Activated T-cell treated with anti-CD3 and anti-CD28 coated beads, Interleukin-2, amount 50 U/mL, for 72 hours (primary cell): ENCODE measurements at regions not wholly inside any gene's neighbourhood (a gene's known extent, or its start where the extent isn't known, plus 50 kb on each side); places are given as distances from the start of the nearest gene placed in this dataset.
"Not testable (repeated sequence)": the region's sequence is repeated elsewhere in the genome, so short reads cannot be mapped to it uniquely, and the experiment has no call there.

ENCODE experiments used
- ATAC-seq, 2 donors: fragments of 150-1000 bp; cut with Tn5 transposase; replicated peaks in 1 of 2; 2 replicates each; pipeline ENCODE4 v1.10.0; 2021; ENCODE audit warnings: moderate library complexity in 2 of 2, mild to moderate bottlenecking in 1 of 2
- DNase-seq, 2 donors: peaks; one replicate each; pipeline ENCODE4 v3.0.0; 2021 to 2022; ENCODE audit warnings: mixed read lengths in 1 of 2
- H3K27ac Mint-ChIP-seq: one replicate; pipeline ENCODE4 v1.8.0; 2022; ENCODE audit warnings: mild to moderate bottlenecking, moderate library complexity, mixed read lengths
- H3K27me3 Mint-ChIP-seq: one replicate; pipeline ENCODE4 v1.8.0; 2022; ENCODE audit warnings: low read depth, mixed read lengths
- H3K36me3 Mint-ChIP-seq, 2 donors: one replicate each; pipeline ENCODE4 v1.8.0; 2022; ENCODE audit warnings: mixed read lengths in 2 of 2, mild to moderate bottlenecking in 1 of 2; ENCODE audit not compliant: insufficient read depth in 2 of 2
- H3K4me1 Mint-ChIP-seq: one replicate; pipeline ENCODE4 v1.8.0; 2022; ENCODE audit warnings: low read depth, mixed read lengths
- H3K4me3 Mint-ChIP-seq, 2 donors: one replicate each; pipeline ENCODE4 v1.8.0; 2022; ENCODE audit warnings: mild to moderate bottlenecking in 2 of 2, mixed read lengths in 2 of 2, moderate library complexity in 2 of 2
- H3K9me3 Mint-ChIP-seq, 2 donors: one replicate each; pipeline ENCODE4 v1.8.0; 2022; ENCODE audit warnings: mixed read lengths in 2 of 2

- ATAC-seq: no peak
- Mint-ChIP-seq H3K4me1 (no peaks in the 10 kb centered on the region), H3K27ac (no peak overlapping the region), H3K36me3 (no peaks in the 10 kb centered on the region), H3K27me3 (peaks cover 6% of the 10 kb centered on the region), H3K9me3 (no peaks in the 10 kb centered on the region), H3K4me3 (no peak overlapping the region)
- DNase-seq: no peak
Observed at GRCh38 chr2:226548732-226549131, 250.9 kb downstream of the IRS1 start.

GRCh38 chr2:226544596-226545210 is 254.9 kb downstream of the IRS1 start:
- Mint-ChIP-seq H3K4me1 (no peaks in the 10 kb centered on the region), H3K4me3 (no peak overlapping the region), H3K9me3 (peaks cover 4 to 5% of the 10 kb centered on the region in 2 donors), H3K36me3 (peaks cover 0 to 2% of the 10 kb centered on the region in 2 donors), H3K27ac (no peak overlapping the region), H3K27me3 (peaks cover 9% of the 10 kb centered on the region)
- ATAC-seq (no peak), DNase-seq (no peak)

- peaks cover 7% of the 10 kb centered on the region for H3K27me3 Mint-ChIP-seq
Observed at GRCh38 chr2:226540204-226540994, 259.2 kb downstream of the IRS1 start.

GRCh38 chr2:226536410-226536809 is 263.2 kb downstream of the IRS1 start:
- Mint-ChIP-seq H3K27me3 (peaks cover under 1% of the 10 kb centered on the region), H3K9me3 (no peaks in the 10 kb centered on the region), H3K4me1 (no peaks in the 10 kb centered on the region), H3K4me3 (no peak overlapping the region), H3K27ac (no peak overlapping the region), H3K36me3 (no peaks in the 10 kb centered on the region)
- DNase-seq (no peak), ATAC-seq (no peak)

More at GRCh38 chr2:226540204-226540994, 259.2 kb downstream of the IRS1 start:
- DNase-seq (no peak), ATAC-seq (no peak)
- no peak overlapping the region for H3K4me3 Mint-ChIP-seq
- peaks cover 0 to 2% of the 10 kb centered on the region in 2 donors for H3K36me3 Mint-ChIP-seq
- H3K27ac Mint-ChIP-seq: no peak overlapping the region
- no peaks in the 10 kb centered on the region for H3K4me1 Mint-ChIP-seq
- peaks cover 4 to 5% of the 10 kb centered on the region in 2 donors for H3K9me3 Mint-ChIP-seq

- H3K36me3 Mint-ChIP-seq, ATAC-seq, H3K9me3 Mint-ChIP-seq, DNase-seq, H3K4me1 Mint-ChIP-seq, H3K27me3 Mint-ChIP-seq, H3K4me3 Mint-ChIP-seq, H3K27ac Mint-ChIP-seq: not testable (repeated sequence)
Observed at GRCh38 chr2:226532976-226533375, 266.6 kb downstream of the IRS1 start.

GRCh38 chr2:226531061-226531810 is 268.4 kb downstream of the IRS1 start:
- Mint-ChIP-seq H3K27ac (no peak overlapping the region), H3K36me3 (no peaks in the 10 kb centered on the region), H3K4me3 (no peak overlapping the region), H3K4me1 (no peaks in the 10 kb centered on the region), H3K27me3 (no peaks in the 10 kb centered on the region), H3K9me3 (no peaks in the 10 kb centered on the region)
- no peak for ATAC-seq
- no peak for DNase-seq

- Mint-ChIP-seq H3K27me3 (no peaks in the 10 kb centered on the region), H3K36me3 (no peaks in the 10 kb centered on the region), H3K27ac (no peak overlapping the region), H3K9me3 (no peaks in the 10 kb centered on the region), H3K4me3 (no peak overlapping the region), H3K4me1 (no peaks in the 10 kb centered on the region)
- no peak for DNase-seq
- ATAC-seq: no peak
Observed at GRCh38 chr2:226529556-226529955, 270.1 kb downstream of the IRS1 start.

- Mint-ChIP-seq H3K27me3 (no peaks in the 10 kb centered on the region), H3K4me3 (no peak overlapping the region), H3K4me1 (no peaks in the 10 kb centered on the region), H3K36me3 (no peaks in the 10 kb centered on the region), H3K9me3 (no peaks in the 10 kb centered on the region), H3K27ac (no peak overlapping the region)
- DNase-seq (no peak), ATAC-seq (no peak)
Observed at GRCh38 chr2:226526716-226527115, 272.9 kb downstream of the IRS1 start.

- H3K27me3 Mint-ChIP-seq: no peaks in the 10 kb centered on the region
- no peak overlapping the region for H3K4me3 Mint-ChIP-seq
- no peaks in the 10 kb centered on the region for H3K36me3 Mint-ChIP-seq
- ATAC-seq: peak in 1 of 2 donors; percentile 39
- no peak for DNase-seq
- no peaks in the 10 kb centered on the region for H3K4me1 Mint-ChIP-seq
- no peaks in the 10 kb centered on the region for H3K9me3 Mint-ChIP-seq
- no peak overlapping the region for H3K27ac Mint-ChIP-seq
Observed at GRCh38 chr2:226524381-226524843, 275.2 kb downstream of the IRS1 start.

GRCh38 chr2:226520723-226521122 is 278.9 kb downstream of the IRS1 start:
- DNase-seq: no peak
- Mint-ChIP-seq H3K9me3 (no peaks in the 10 kb centered on the region), H3K4me1 (no peaks in the 10 kb centered on the region), H3K27me3 (no peaks in the 10 kb centered on the region), H3K4me3 (no peak overlapping the region), H3K36me3 (no peaks in the 10 kb centered on the region), H3K27ac (no peak overlapping the region)
- ATAC-seq: no peak

- no peak overlapping the region for H3K4me3 Mint-ChIP-seq
- H3K36me3 Mint-ChIP-seq: no peaks in the 10 kb centered on the region
- peak overlapping the region; percentile 30 for H3K27ac Mint-ChIP-seq
- no peaks in the 10 kb centered on the region for H3K4me1 Mint-ChIP-seq
- H3K9me3 Mint-ChIP-seq: no peaks in the 10 kb centered on the region
- peaks cover 14% of the 10 kb centered on the region for H3K27me3 Mint-ChIP-seq
- DNase-seq (no peak), ATAC-seq (no peak)
Observed at GRCh38 chr2:226515344-226516055, 284.1 kb downstream of the IRS1 start.

- Mint-ChIP-seq H3K36me3 (no peaks in the 10 kb centered on the region), H3K27ac (peak overlapping the region; percentile 30), H3K9me3 (no peaks in the 10 kb centered on the region), H3K4me1 (no peaks in the 10 kb centered on the region), H3K27me3 (peaks cover 14% of the 10 kb centered on the region), H3K4me3 (no peak overlapping the region)
- ATAC-seq (no peak), DNase-seq (no peak)
Observed at GRCh38 chr2:226514895-226515294, 284.7 kb downstream of the IRS1 start.

GRCh38 chr2:226511311-226511710 is 288.3 kb downstream of the IRS1 start:
- no peaks in the 10 kb centered on the region for H3K36me3 Mint-ChIP-seq
- no peaks in the 10 kb centered on the region for H3K4me1 Mint-ChIP-seq
- H3K4me3 Mint-ChIP-seq: no peak overlapping the region
- H3K9me3 Mint-ChIP-seq: no peaks in the 10 kb centered on the region
- peaks cover 26% of the 10 kb centered on the region for H3K27me3 Mint-ChIP-seq
- no peak for ATAC-seq
- no peak overlapping the region for H3K27ac Mint-ChIP-seq
- no peak for DNase-seq
